Stomach (tissue), 8 donors: ENCODE measurements at regions not wholly inside any gene's neighbourhood (a gene's known extent, or its start where the extent isn't known, plus 50 kb on each side); places are given as distances from the start of the nearest gene placed in this dataset.

Experiments used
- DNase-seq, 2 donors: peaks; one replicate each; pipeline versions ENCODE4 v3.0.0 to v3.0.0-alpha.2; 2013 to 2019
- H3K27ac ChIP-seq, 5 donors: fragments of 200-600 bp in 4 of 5; sonication (generic) in 4 of 5; one replicate each; pipeline ENCODE4 v1.5.1; 2013 to 2019; ENCODE audit warnings: mild to moderate bottlenecking in 1 of 5, moderate library complexity in 1 of 5
- H3K27me3 ChIP-seq, 3 donors: fragments of 200-600 bp; sonication (generic); one replicate each; pipeline ENCODE4 v1.5.1; 2017 to 2019; ENCODE audit warnings: mixed run types in 1 of 3
- H3K36me3 ChIP-seq, 4 donors: fragments of 200-600 bp; sonication (generic); 1 replicate in 3 of 4; 2 replicates in 1 of 4; pipeline ENCODE4 v1.5.1; 2016 to 2019
- H3K4me1 ChIP-seq, 4 donors: fragments of 200-600 bp; sonication (generic); one replicate each; pipeline ENCODE4 v1.5.1; 2016 to 2019
- H3K4me3 ChIP-seq, 4 donors: fragments of 200-600 bp; sonication (generic) in 3 of 4; one replicate each; pipeline ENCODE4 v1.5.1; 2016 to 2019; ENCODE audit warnings: mild to moderate bottlenecking in 1 of 4
- H3K9me3 ChIP-seq, 4 donors: fragments of 200-600 bp; sonication (generic); one replicate each; pipeline ENCODE4 v1.5.1; 2016 to 2019
- EP300 ChIP-seq: sonication (generic); formaldehyde crosslinking; IDR thresholded peaks from one replicate; pipeline ENCODE4 v1.6.1; 2017; ENCODE audit warnings: antibody characterized with exemption
- POLR2A ChIP-seq, 4 donors: fragments of 450-650 bp; IDR thresholded peaks; one replicate each; pipeline ENCODE4 v1.6.1; 2016; ENCODE audit warnings: antibody characterized with exemption in 4 of 4, control low read depth in 2 of 4, mild to moderate bottlenecking in 1 of 4, moderate library complexity in 1 of 4
- POLR2AphosphoS5 ChIP-seq, 3 donors: sonication (generic); formaldehyde crosslinking; IDR thresholded peaks; one replicate each; pipeline ENCODE4 v1.6.1; 2016; ENCODE audit warnings: antibody characterized with exemption in 3 of 3
- WGBS, 5 donors: extraction: QIAGEN DNeasy Blood & Tissue Kit in 3 of 5; methylation state at CpG; one replicate each; pipeline versions ENCODE4 v1.1.5 to v1.1.7; 2013 to 2018; 5-methylcytosine and 5-hydroxymethylcytosine counted together
- intact Hi-C: fragments of 100-400 bp; cut with DNase I; formaldehyde crosslinking; loops from one replicate; pipeline ENCODE4 v1.15.1; 2023; ENCODE audit warnings: low total_unique reads
- TF ChIP-seq, protein P1 (sequence below), 7 experiments: fragments of 450-650 bp in 4 of 7; fragments of 200-600 bp in 3 of 7; sonication (generic) in 3 of 7; IDR thresholded peaks; one replicate each; pipeline ENCODE4 v1.5.1; 2016 to 2019; ENCODE audit warnings: antibody characterized with exemption in 7 of 7, control low read depth in 2 of 7, mild to moderate bottlenecking in 1 of 7
- donor health status: healthy with polysubstance abuse.
- donor health status: Bipolar disorder and iron deficiency.
- donor health status: healthy.

DNA sequence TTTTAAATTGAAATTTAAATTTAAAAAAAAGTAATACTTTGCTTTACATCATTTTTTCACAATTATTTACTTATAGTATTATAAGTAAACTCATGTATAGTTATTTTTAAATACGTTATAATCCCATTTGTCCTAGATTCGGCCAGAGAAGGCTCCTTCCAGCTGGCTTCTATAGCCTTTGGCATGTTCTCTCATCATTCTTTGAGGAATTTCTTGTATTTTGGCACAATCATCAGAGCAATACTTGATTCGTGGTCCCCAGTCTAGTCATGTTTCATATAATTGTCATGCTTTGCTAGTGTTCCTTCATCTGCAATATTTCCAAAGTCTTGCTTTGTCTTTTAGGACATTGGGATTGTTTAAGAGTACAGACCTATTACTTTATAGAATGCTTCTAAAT is 1037.9 kb upstream of the AGA start:
- 48 to 63% (median 60%) methylated on average over 3 of the region's 3 CpGs for WGBS, 5 donors
- H3K4me3 ChIP-seq = no peak overlapping the region
- peak in 1 of 2 donors; percentile 30 for DNase-seq
- intact Hi-C loops = no loop called here
- no peaks in the 10 kb centered on the region for H3K4me1 ChIP-seq
- H3K27me3 ChIP-seq = no peaks in the 10 kb centered on the region
- H3K36me3 ChIP-seq = no peaks in the 10 kb centered on the region
- no peak overlapping the region for H3K27ac ChIP-seq
- H3K9me3 ChIP-seq = no peaks in the 10 kb centered on the region
- TF ChIP-seq, protein P1, sequence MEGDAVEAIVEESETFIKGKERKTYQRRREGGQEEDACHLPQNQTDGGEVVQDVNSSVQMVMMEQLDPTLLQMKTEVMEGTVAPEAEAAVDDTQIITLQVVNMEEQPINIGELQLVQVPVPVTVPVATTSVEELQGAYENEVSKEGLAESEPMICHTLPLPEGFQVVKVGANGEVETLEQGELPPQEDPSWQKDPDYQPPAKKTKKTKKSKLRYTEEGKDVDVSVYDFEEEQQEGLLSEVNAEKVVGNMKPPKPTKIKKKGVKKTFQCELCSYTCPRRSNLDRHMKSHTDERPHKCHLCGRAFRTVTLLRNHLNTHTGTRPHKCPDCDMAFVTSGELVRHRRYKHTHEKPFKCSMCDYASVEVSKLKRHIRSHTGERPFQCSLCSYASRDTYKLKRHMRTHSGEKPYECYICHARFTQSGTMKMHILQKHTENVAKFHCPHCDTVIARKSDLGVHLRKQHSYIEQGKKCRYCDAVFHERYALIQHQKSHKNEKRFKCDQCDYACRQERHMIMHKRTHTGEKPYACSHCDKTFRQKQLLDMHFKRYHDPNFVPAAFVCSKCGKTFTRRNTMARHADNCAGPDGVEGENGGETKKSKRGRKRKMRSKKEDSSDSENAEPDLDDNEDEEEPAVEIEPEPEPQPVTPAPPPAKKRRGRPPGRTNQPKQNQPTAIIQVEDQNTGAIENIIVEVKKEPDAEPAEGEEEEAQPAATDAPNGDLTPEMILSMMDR (IDR thresholded peaks at IDR 0.05) = no peak
- TF ChIP-seq EP300 = no peak
- no peak for TF ChIP-seq POLR2AphosphoS5 (IDR thresholded peaks at IDR 0.05)
- no peak for TF ChIP-seq POLR2A (IDR thresholded peaks at IDR 0.05)

DNA sequence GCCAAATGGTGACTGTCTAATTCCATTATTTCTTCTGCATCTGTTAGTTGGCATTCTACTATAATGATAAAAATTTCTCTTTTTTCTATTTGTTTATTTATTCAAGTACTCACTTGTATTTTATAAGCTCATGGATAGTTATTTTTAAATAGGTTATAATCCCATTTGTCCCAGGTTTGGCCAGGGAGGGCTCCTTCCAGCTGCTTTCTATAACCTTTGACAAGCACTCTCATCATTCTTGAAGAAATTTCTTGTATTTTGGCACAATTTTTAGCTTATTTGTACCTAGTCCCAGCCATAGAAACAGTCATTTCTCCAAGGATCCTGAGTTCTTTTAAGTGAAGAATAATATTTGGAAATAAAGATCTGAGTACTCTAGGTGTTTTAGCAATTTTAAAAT is 1038.6 kb upstream of the AGA start:
- no peaks in the 10 kb centered on the region for H3K27me3 ChIP-seq
- no peaks in the 10 kb centered on the region for H3K9me3 ChIP-seq
- no peaks in the 10 kb centered on the region for H3K4me1 ChIP-seq
- intact Hi-C loops = no loop called here
- TF ChIP-seq, protein P1 (IDR thresholded peaks at IDR 0.05) = no peak
- TF ChIP-seq POLR2AphosphoS5 (IDR thresholded peaks at IDR 0.05) = no peak
- no peak for TF ChIP-seq EP300
- TF ChIP-seq POLR2A (IDR thresholded peaks at IDR 0.05) = no peak
- peak in 1 of 2 donors; percentile 9 for DNase-seq
- H3K27ac ChIP-seq = no peak overlapping the region
- no peak overlapping the region for H3K4me3 ChIP-seq
- H3K36me3 ChIP-seq = no peaks in the 10 kb centered on the region

DNA sequence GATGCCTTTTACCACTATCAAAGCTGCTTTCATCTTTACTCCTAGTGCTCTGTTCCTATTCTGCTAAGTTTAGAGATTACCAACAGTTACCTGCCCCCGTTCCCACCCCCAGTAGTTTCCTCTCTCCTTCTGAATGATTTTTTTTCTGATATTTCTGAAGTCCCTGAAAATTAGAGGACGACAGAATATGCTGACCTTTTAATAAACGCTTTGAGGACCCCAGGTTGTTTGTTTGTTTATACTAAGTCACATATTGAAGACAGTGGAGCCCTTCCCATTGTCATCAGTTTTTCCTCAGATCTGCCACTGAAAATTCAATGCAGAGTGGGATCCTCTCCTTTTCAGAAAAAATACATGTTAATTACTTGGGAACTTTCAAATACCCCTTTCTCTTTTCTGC is 1039.3 kb upstream of the AGA start:
- no peaks in the 10 kb centered on the region for H3K27me3 ChIP-seq
- intact Hi-C loops = no loop called here

DNA sequence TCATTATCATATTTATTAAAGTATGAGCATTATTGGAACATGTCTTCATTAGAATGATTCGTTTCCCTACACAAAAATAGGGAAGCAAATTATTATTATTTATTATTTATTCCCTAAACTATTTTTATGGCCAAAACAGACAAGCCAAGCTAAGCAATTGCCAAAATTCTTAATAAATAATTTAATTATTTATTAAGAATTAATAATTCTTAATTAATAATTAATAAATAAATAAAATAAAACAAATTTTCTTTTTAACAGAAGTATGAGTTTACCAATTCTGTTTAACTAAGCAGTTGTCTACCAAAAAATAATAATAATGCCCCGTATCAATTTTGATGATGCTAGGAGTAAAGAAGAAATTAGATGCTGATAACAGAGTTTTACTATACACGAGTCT is 1080.8 kb upstream of the AGA start:
- H3K9me3 ChIP-seq = no peaks in the 10 kb centered on the region
- TF ChIP-seq EP300 (no peak), POLR2AphosphoS5 (IDR thresholded peaks at IDR 0.05) (no peak)
- no peaks in the 10 kb centered on the region for H3K36me3 ChIP-seq
- intact Hi-C loops = no loop called here
- H3K27me3 ChIP-seq = no peaks in the 10 kb centered on the region
- no peak overlapping the region for H3K4me3 ChIP-seq
- WGBS, 5 donors = 64 to 82% (median 80%) methylated on average over 3 of the region's 3 CpGs
- no peak for DNase-seq
- no peak overlapping the region for H3K27ac ChIP-seq
- H3K4me1 ChIP-seq = no peaks in the 10 kb centered on the region

More for the DNA sequence above, 1039.3 kb upstream of the AGA start:
- H3K27ac ChIP-seq = no peak overlapping the region
- H3K36me3 ChIP-seq = no peaks in the 10 kb centered on the region
- H3K9me3 ChIP-seq = no peaks in the 10 kb centered on the region
- WGBS, 5 donors = 49 to 71% (median 62%) methylated on average over 2 to 3 of the region's 3 CpGs
- no peaks in the 10 kb centered on the region for H3K4me1 ChIP-seq
- no peak overlapping the region for H3K4me3 ChIP-seq
- TF ChIP-seq POLR2A (IDR thresholded peaks at IDR 0.05) = no peak
- TF ChIP-seq EP300 = no peak
- TF ChIP-seq POLR2AphosphoS5 (IDR thresholded peaks at IDR 0.05) = no peak
- TF ChIP-seq, protein P1 (IDR thresholded peaks at IDR 0.05) = no peak
- no peak for DNase-seq

DNA sequence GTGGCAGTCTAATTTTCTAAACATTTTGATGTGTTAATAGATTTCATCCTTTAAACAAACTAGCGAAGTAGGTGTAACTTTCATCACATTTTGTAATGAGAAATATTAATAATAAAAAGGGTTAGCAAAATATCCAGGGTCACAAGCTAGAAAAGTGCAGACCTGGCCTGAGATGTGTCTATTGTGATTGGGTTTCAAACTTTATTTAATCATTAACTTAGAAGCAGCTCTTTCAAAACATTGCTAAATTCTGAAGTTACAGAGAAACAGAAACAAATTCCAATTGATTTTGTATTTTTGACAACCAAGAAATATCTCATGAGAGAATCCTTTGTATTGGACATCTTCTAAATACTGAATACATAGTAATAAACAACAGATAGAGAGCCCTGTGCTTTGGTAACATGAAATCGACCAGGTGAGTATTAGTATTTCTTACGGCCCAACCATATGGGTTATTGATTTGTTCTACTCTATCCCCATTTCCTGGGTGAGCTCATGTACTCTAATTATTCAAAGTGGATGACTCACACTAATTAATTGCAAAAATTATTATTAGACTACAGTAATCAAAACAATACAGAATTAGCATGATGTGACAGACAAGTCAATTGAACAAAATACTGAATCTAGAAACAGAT is 1093.8 kb upstream of the AGA start:
- no peaks in the 10 kb centered on the region for H3K36me3 ChIP-seq
- 53 to 70% (median 60%) methylated on average over 3 of the region's 3 CpGs for WGBS, 5 donors
- no peaks in the 10 kb centered on the region for H3K27me3 ChIP-seq
- H3K9me3 ChIP-seq = no peaks in the 10 kb centered on the region
- intact Hi-C loops = no loop called here
- TF ChIP-seq POLR2A (IDR thresholded peaks at IDR 0.05) = no peak
- no peak for TF ChIP-seq EP300
- TF ChIP-seq POLR2AphosphoS5 (IDR thresholded peaks at IDR 0.05) = no peak
- TF ChIP-seq, protein P1 (IDR thresholded peaks at IDR 0.05) = no peak
- H3K27ac ChIP-seq = no peak overlapping the region
- H3K4me1 ChIP-seq = no peaks in the 10 kb centered on the region
- no peak overlapping the region for H3K4me3 ChIP-seq
- DNase-seq = no peak
